H1 (cell line): ENCODE measurements at regions not wholly inside any gene's neighbourhood (a gene's known extent, or its start where the extent isn't known, plus 50 kb on each side); places are given as distances from the start of the nearest gene placed in this dataset.

Experiments
- ATF2 ChIP-seq: IDR thresholded peaks from 2 replicates; pipeline ENCODE4 v1.6.1; 2012; ENCODE audit warnings: low read length, inconsistent platforms
- RAD21 ChIP-seq, 2 experiments: IDR thresholded peaks in 1 of 2; conservative IDR thresholded peaks in 1 of 2; 2 replicates each; pipeline ENCODE4 v1.6.1; 2011; ENCODE audit warnings: low read depth in 2 of 2, low read length in 2 of 2, improper control_type of control experiment in 1 of 2, inconsistent platforms in 1 of 2, mild to moderate bottlenecking in 1 of 2, moderate library complexity in 1 of 2
- RFX5 ChIP-seq: IDR thresholded peaks from 2 replicates; pipeline ENCODE4 v1.6.1; 2011; ENCODE audit warnings: low read depth, low read length, improper control_type of control experiment, borderline replicate concordance
- TAF7 ChIP-seq: optimal IDR thresholded peaks from 2 replicates; pipeline ENCODE3; 2011; ENCODE audit warnings: low read depth, mild to moderate bottlenecking, inconsistent platforms, low read length, moderate library complexity, borderline replicate concordance

- TF ChIP-seq ATF2 (no peak), TAF7 (no peak), RAD21 (IDR thresholded peaks at IDR 0.05 in 1 of 2, conservative IDR thresholded peaks at IDR 0.05 in 1 of 2; ENCODE audit: low read depth in 2 of 2, low read length in 2 of 2) (no peak), RFX5 (no peak)
Measured at GRCh38 chr7:91659096-91659495, 221.4 kb downstream of the MTERF1 start (continued).
